Lower leg skin (tissue), 3 donors: ENCODE measurements at regions not wholly inside any gene's neighbourhood (a gene's known extent, or its start where the extent isn't known, plus 50 kb on each side); places are given as distances from the start of the nearest gene placed in this dataset.

Experiments used
- POLR2A ChIP-seq, 2 donors: fragments of 450-650 bp; IDR thresholded peaks; one replicate each; pipeline ENCODE4 v1.6.1; 2016 to 2017; ENCODE audit warnings: antibody characterized with exemption in 2 of 2, mild to moderate bottlenecking in 1 of 2, moderate library complexity in 1 of 2
- TF ChIP-seq, protein P1 (sequence below), 3 donors: fragments of 450-650 bp; IDR thresholded peaks; one replicate each; pipeline ENCODE4 v1.5.1; 2016; ENCODE audit warnings: antibody characterized with exemption in 3 of 3, mild to moderate bottlenecking in 3 of 3, moderate library complexity in 2 of 3

DNA sequence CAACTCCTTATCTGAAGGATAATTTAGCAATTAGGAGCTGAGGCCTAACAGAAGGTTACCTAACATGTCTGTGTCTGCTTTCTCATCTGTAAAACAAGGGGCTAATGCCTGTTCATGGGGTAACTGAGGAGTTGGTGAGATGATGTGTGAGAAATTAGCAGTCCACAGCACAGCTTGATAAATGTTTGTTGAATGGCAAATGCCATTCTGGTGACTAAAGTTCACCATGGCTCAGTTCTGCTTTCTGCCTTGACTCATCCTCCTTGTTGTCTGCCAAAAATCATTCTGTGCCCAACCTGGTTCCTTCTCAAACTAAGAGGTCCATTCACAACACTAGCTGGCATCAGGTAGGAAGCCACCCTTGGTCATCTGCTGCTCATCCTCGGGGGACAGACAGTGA, 552.0 kb upstream of the KLF4 start:
- no peak for TF ChIP-seq POLR2A (IDR thresholded peaks at IDR 0.05)
- TF ChIP-seq, protein P1, sequence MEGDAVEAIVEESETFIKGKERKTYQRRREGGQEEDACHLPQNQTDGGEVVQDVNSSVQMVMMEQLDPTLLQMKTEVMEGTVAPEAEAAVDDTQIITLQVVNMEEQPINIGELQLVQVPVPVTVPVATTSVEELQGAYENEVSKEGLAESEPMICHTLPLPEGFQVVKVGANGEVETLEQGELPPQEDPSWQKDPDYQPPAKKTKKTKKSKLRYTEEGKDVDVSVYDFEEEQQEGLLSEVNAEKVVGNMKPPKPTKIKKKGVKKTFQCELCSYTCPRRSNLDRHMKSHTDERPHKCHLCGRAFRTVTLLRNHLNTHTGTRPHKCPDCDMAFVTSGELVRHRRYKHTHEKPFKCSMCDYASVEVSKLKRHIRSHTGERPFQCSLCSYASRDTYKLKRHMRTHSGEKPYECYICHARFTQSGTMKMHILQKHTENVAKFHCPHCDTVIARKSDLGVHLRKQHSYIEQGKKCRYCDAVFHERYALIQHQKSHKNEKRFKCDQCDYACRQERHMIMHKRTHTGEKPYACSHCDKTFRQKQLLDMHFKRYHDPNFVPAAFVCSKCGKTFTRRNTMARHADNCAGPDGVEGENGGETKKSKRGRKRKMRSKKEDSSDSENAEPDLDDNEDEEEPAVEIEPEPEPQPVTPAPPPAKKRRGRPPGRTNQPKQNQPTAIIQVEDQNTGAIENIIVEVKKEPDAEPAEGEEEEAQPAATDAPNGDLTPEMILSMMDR (IDR thresholded peaks at IDR 0.05): no peak
